WTC11 (cell line): ENCODE measurements at regions not wholly inside any gene's neighbourhood (a gene's known extent, or its start where the extent isn't known, plus 50 kb on each side); places are given as distances from the start of the nearest gene placed in this dataset.

ENCODE experiments used
- ATAC-seq: fragments of 200-7000 bp; cut with Tn5 transposase; 2 replicates; pipeline ENCODE4 v1.10.0; 2021; ENCODE audit warnings: mild to moderate bottlenecking, moderate library complexity
- CTCF ChIA-PET: fragments of 300-600 bp; sonication (Branson Sonifier 250); formaldehyde crosslinking; loops from one replicate; lab custom pipeline; 2021; ENCODE audit warnings: antibody characterized with exemption; lab: Charles Lee
- POLR2A ChIA-PET: fragments of 350-600 bp; sonication (Branson Sonifier 250); formaldehyde crosslinking; loops from one replicate; lab custom pipeline; 2021; ENCODE audit warnings: antibody characterized with exemption; lab: Charles Lee
- DNase-seq: peaks from one replicate; pipeline ENCODE4 v3.0.0; 2021; ENCODE audit warnings: low spot score
- H3K27ac Mint-ChIP-seq: 2 replicates; pipeline ENCODE4 v1.8.0; 2021; ENCODE audit warnings: mixed read lengths
- H3K27me3 Mint-ChIP-seq: 2 replicates; pipeline ENCODE4 v1.8.0; 2021; ENCODE audit warnings: low read depth, mild to moderate bottlenecking, moderate library complexity, mixed read lengths
- H3K36me3 Mint-ChIP-seq: 2 replicates; pipeline ENCODE4 v1.8.0; 2021; ENCODE audit warnings: mixed read lengths
- H3K4me1 Mint-ChIP-seq: 2 replicates; pipeline ENCODE4 v1.8.0; 2022; ENCODE audit warnings: mixed read lengths
- H3K4me3 Mint-ChIP-seq: 2 replicates; pipeline ENCODE4 v1.8.0; 2021; ENCODE audit warnings: mild to moderate bottlenecking, moderate library complexity, mixed read lengths
- H3K9me3 Mint-ChIP-seq: 2 replicates; pipeline ENCODE4 v1.8.0; 2021; ENCODE audit warnings: mixed read lengths
- AFF4 ChIP-seq: sonication (generic); formaldehyde crosslinking; IDR thresholded peaks from 2 replicates; pipeline ENCODE4 v1.8.1; 2023; ENCODE audit warnings: mild to moderate bottlenecking, missing genetic modification reagents, borderline replicate concordance
- ATF1 ChIP-seq: sonication (generic); formaldehyde crosslinking; IDR thresholded peaks from 2 replicates; pipeline ENCODE4 v1.8.1; 2023; ENCODE audit warnings: mild to moderate bottlenecking, moderate library complexity, missing genetic modification reagents
- ATF6 ChIP-seq: sonication (generic); formaldehyde crosslinking; IDR thresholded peaks from 2 replicates; pipeline ENCODE4 v1.8.1; 2023; ENCODE audit warnings: mild to moderate bottlenecking, missing genetic modification reagents
- CREM ChIP-seq: sonication (generic); formaldehyde crosslinking; IDR thresholded peaks from 2 replicates; pipeline ENCODE4 v1.8.1; 2022; ENCODE audit warnings: mild to moderate bottlenecking, missing genetic modification reagents, moderate library complexity
- E2F1 ChIP-seq: sonication (generic); formaldehyde crosslinking; IDR thresholded peaks from 2 replicates; pipeline ENCODE4 v1.8.0; 2022; ENCODE audit warnings: mild to moderate bottlenecking, missing genetic modification reagents
- ELF4 ChIP-seq: sonication (generic); formaldehyde crosslinking; IDR thresholded peaks from 2 replicates; pipeline ENCODE4 v1.8.1; 2022; ENCODE audit warnings: low read depth, mild to moderate bottlenecking, moderate library complexity, missing genetic modification reagents
- ERG ChIP-seq: fragments of 250-450 bp; sonication (Bioruptor Pico); IDR thresholded peaks from 2 replicates; pipeline ENCODE4 v1.8.0; 2021; ENCODE audit warnings: mild to moderate bottlenecking
- ESRRA ChIP-seq: sonication (generic); formaldehyde crosslinking; IDR thresholded peaks from 2 replicates; pipeline ENCODE4 v1.8.1; 2022; ENCODE audit warnings: mild to moderate bottlenecking, missing genetic modification reagents, borderline replicate concordance
- HMGA2 ChIP-seq: fragments of 250-450 bp; sonication (Bioruptor Pico); IDR thresholded peaks from 2 replicates; pipeline ENCODE4 v1.4.0; 2021; ENCODE audit warnings: mild to moderate bottlenecking, moderate library complexity
- JAZF1 ChIP-seq: fragments of 250-450 bp; sonication (Bioruptor Pico); IDR thresholded peaks from 2 replicates; pipeline ENCODE4 v1.9.0; 2021; ENCODE audit warnings: moderate library complexity, mild to moderate bottlenecking, inconsistent platforms
- MXD4 ChIP-seq: fragments of 250-450 bp; sonication (Bioruptor Pico); IDR thresholded peaks from 2 replicates; pipeline ENCODE4 v1.8.0; 2021; ENCODE audit warnings: mild to moderate bottlenecking, moderate library complexity, borderline replicate concordance
- NR1H2 ChIP-seq: sonication (generic); formaldehyde crosslinking; IDR thresholded peaks from 2 replicates; pipeline ENCODE4 v1.9.0; 2021; ENCODE audit warnings: mild to moderate bottlenecking, moderate library complexity, missing genetic modification reagents
- NR2C2 ChIP-seq: sonication (generic); formaldehyde crosslinking; IDR thresholded peaks from 2 replicates; pipeline ENCODE4 v1.8.0; 2022; ENCODE audit warnings: mild to moderate bottlenecking, missing genetic modification reagents
- PREB ChIP-seq: sonication (generic); formaldehyde crosslinking; IDR thresholded peaks from 2 replicates; pipeline ENCODE4 v1.8.1; 2022; ENCODE audit warnings: mild to moderate bottlenecking, missing genetic modification reagents, moderate library complexity, borderline replicate concordance
- PRRX2 ChIP-seq: fragments of 250-450 bp; sonication (Bioruptor Pico); IDR thresholded peaks from 2 replicates; pipeline ENCODE4 v1.8.0; 2021; ENCODE audit warnings: mild to moderate bottlenecking
- RORB ChIP-seq: fragments of 250-450 bp; sonication (Bioruptor Pico); IDR thresholded peaks from 2 replicates; pipeline ENCODE4 v1.9.0; 2021; ENCODE audit warnings: mild to moderate bottlenecking
- SOX15 ChIP-seq: fragments of 250-450 bp; sonication (Bioruptor Pico); IDR thresholded peaks from 2 replicates; pipeline ENCODE4 v1.9.0; 2021; ENCODE audit warnings: mild to moderate bottlenecking
- TEAD1 ChIP-seq: sonication (generic); formaldehyde crosslinking; IDR thresholded peaks from 2 replicates; pipeline ENCODE4 v1.8.0; 2022; ENCODE audit warnings: mild to moderate bottlenecking, missing genetic modification reagents
- USF1 ChIP-seq: sonication (generic); formaldehyde crosslinking; IDR thresholded peaks from 2 replicates; pipeline ENCODE4 v1.8.0; 2022; ENCODE audit warnings: mild to moderate bottlenecking, missing genetic modification reagents
- ZNF423 ChIP-seq: fragments of 250-450 bp; sonication (Bioruptor Pico); IDR thresholded peaks from 2 replicates; pipeline ENCODE4 v2.1.2; 2022; ENCODE audit warnings: mild to moderate bottlenecking, moderate library complexity
- TF ChIP-seq, protein P1 (sequence below): sonication (generic); formaldehyde crosslinking; IDR thresholded peaks from 2 replicates; pipeline ENCODE4 v1.8.1; 2023; ENCODE audit warnings: mild to moderate bottlenecking, missing genetic modification reagents, moderate library complexity
- TF ChIP-seq, protein P2 (sequence below): fragments of 250-450 bp; sonication (Bioruptor Pico); IDR thresholded peaks from 2 replicates; pipeline ENCODE4 v1.9.0; 2021; ENCODE audit warnings: mild to moderate bottlenecking
- TF ChIP-seq, protein P3 (sequence below): sonication (generic); formaldehyde crosslinking; IDR thresholded peaks from 2 replicates; pipeline ENCODE4 v1.8.1; 2022; ENCODE audit warnings: missing genetic modification reagents, borderline replicate concordance

DNA sequence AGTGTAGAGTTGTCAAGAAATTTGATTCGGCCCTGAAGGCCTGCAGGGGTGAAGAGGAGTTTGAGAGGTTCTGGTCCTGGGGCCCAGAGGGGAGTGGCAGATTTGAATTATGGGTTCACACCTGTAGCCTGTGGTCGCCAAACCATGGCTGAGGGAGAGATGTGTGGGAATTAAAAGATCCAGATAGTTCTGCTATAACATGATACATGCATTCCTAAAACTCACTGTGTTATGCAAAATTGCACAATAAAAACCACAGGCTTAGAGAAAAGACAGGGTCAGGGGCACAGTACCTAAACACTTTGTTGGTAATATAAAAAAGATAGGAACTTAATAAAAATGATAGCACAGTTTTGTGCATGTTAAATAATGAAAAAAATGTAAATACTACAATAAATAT is 106.2 kb downstream of the TMEM30B start (continued):
- no peak for TF ChIP-seq ERG (CRISPR knock-in tag)
- TF ChIP-seq AFF4 (CRISPR knock-in tag) = no peak
- no peak for TF ChIP-seq ESRRA (CRISPR knock-in tag)
- TF ChIP-seq HMGA2 (CRISPR knock-in tag) = no peak
- TF ChIP-seq, protein P1, sequence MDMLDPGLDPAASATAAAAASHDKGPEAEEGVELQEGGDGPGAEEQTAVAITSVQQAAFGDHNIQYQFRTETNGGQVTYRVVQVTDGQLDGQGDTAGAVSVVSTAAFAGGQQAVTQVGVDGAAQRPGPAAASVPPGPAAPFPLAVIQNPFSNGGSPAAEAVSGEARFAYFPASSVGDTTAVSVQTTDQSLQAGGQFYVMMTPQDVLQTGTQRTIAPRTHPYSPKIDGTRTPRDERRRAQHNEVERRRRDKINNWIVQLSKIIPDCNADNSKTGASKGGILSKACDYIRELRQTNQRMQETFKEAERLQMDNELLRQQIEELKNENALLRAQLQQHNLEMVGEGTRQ = no peak
- no peak for TF ChIP-seq NR2C2
- TF ChIP-seq PRRX2 (CRISPR knock-in tag) = no peak
- no peak for TF ChIP-seq JAZF1 (CRISPR knock-in tag)
- TF ChIP-seq, protein P2, sequence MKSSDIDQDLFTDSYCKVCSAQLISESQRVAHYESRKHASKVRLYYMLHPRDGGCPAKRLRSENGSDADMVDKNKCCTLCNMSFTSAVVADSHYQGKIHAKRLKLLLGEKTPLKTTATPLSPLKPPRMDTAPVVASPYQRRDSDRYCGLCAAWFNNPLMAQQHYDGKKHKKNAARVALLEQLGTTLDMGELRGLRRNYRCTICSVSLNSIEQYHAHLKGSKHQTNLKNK (CRISPR knock-in tag) = no peak
- TF ChIP-seq ATF6 (CRISPR knock-in tag) = no peak
- no peak for TF ChIP-seq NR1H2 (CRISPR knock-in tag)

DNA sequence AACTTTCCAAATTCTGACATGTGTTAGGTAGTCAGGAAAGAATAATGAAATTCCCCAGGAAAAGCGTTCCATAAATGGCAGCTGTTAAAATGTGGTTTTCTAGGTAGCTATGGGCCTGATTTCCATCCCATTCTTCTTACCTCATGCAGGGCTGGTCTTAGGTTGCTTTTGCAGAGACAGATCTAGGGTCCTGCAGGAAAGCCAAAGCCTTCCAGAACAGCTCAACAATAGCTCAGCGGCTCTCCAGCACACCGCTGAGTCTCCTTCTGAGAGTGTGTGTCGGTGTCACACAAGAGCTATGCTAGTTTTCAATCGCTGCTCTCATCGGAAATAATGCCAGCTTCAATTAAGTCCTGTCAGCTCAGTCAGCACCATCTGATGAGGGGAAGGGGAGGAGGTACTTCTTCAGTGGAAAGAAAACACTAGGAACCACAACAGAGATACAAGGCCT is 106.7 kb downstream of the TMEM30B start:
- Mint-ChIP-seq H3K9me3 (peaks cover 30% of the 10 kb centered on the region), H3K27ac (peak overlapping the region; percentile 85), H3K4me1 (peaks cover 56% of the 10 kb centered on the region), H3K36me3 (peaks cover 19% of the 10 kb centered on the region), H3K4me3 (no peak overlapping the region), H3K27me3 (peaks cover 3% of the 10 kb centered on the region; the same call in 1 of the 2 replicates)
- peak; percentile 79 for ATAC-seq
- DNase-seq = no peak
- ChIA-PET POLR2A (interaction anchor here (1.5 kb wide), 1 partner anchor 22 kb away, joined by 3 read pairs; no protein-coding TSS in a partner anchor), CTCF (interaction anchor here (0.9 to 1.3 kb wide), 3 partner anchors 14 to 79 kb away, joined by 4 to 5 read pairs (median 5); no protein-coding TSS in a partner anchor)
- TF ChIP-seq PREB (no peak), MXD4 (CRISPR knock-in tag) (0 out of 2 replicates have a peak, but pooled peaks have one; percentile 56), NR2C2 (no peak), ZNF423 (CRISPR knock-in tag) (peak; percentile 54; the same call in 1 of the 2 replicates), SOX15 (CRISPR knock-in tag) (no peak), USF1 (CRISPR knock-in tag) (no peak), RORB (no peak), ATF1 (CRISPR knock-in tag) (no peak), CREM (CRISPR knock-in tag) (0 out of 2 replicates have a peak, but pooled peaks have one; percentile 14), ELF4 (CRISPR knock-in tag) (no peak), E2F1 (no peak), TEAD1 (CRISPR knock-in tag) (0 out of 2 replicates have a peak, but pooled peaks have one; percentile 13)
- TF ChIP-seq, protein P3, sequence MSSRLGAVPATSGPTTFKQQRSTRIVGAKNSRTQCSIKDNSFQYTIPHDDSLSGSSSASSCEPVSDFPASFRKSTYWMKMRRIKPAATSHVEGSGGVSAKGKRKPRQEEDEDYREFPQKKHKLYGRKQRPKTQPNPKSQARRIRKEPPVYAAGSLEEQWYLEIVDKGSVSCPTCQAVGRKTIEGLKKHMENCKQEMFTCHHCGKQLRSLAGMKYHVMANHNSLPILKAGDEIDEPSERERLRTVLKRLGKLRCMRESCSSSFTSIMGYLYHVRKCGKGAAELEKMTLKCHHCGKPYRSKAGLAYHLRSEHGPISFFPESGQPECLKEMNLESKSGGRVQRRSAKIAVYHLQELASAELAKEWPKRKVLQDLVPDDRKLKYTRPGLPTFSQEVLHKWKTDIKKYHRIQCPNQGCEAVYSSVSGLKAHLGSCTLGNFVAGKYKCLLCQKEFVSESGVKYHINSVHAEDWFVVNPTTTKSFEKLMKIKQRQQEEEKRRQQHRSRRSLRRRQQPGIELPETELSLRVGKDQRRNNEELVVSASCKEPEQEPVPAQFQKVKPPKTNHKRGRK (CRISPR knock-in tag) = no peak
